NCI-H446 (cell line): ENCODE measurements at regions not wholly inside any gene's neighbourhood (a gene's known extent, or its start where the extent isn't known, plus 50 kb on each side); places are given as distances from the start of the nearest gene placed in this dataset.
"Not testable (repeated sequence)": the region's sequence is repeated elsewhere in the genome, so short reads cannot be mapped to it uniquely, and the experiment has no call there.

Experiments used
- DNase-seq, 2 experiments: peaks; one replicate each; lab custom pipeline; 2025; lab: John Stamatoyannopoulos, UW

DNA sequence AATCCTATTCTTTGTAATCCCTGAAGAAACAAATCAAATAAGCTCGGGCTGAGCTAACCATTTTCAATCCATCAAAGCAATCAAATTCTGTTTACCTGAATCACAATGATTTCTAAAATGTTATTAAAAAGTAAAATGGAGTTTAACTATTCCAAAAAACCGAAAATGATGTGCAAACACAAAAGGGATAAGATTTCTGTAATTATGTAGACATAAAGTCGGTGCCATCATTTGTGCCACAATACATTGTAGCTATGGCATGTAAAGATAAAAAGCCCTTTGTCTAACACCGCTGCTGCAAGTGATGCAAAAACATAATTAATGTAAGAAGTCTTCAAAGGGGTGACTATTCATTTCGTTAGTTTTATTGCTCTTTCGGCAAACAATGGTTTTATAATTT lies 125.1 kb upstream of the FAM204A start:
- DNase-seq: no peak

DNA sequence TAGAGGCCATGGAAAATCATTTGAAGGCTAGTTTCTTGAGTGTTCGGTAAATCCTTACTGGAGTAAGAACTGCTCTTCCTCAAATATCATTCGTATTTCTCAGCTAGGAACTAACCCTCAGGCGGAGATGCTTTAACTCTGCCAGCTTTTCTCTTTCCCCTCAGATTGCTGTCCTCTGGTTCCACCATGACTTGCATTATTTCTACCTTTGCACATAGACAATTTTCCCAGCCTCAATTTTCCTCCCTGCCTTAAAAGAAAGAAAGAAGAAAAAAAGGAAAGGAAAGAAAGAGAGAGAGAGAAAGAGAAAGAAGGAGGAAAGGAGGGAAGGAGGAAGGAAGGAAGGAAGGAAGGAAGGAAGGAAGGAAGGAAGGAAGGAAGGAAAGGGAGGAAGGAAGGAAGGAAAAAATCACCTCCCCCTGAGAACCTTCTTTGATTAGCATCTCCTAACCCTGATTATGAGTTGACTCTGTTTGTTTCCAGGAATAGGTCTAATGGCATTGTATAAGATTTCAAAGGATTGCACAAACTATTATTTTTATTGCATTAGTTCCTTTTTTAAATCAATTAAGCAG lies 123.3 kb upstream of the FAM204A start:
- DNase-seq: no peak

DNA sequence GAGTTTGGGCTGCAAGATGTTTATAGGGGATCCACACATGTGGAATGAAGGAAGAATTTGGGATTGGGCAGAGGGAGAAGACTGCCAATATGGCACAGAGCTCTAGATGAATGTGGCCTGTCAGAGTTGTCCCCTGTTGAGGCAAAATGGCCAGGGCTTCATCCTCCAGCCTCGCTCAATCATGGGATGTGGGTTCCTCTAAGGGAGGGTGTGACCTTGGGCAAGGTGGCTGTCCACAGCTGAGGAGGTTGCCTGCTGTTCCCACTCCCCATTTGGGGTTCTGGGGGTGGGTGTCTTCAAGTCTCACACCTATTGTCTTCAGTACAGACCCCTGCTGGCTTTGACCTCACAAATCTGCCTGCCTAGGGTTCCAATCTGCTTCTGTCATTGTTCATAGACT lies 121.6 kb upstream of the FAM204A start:
- no peak for DNase-seq

DNA sequence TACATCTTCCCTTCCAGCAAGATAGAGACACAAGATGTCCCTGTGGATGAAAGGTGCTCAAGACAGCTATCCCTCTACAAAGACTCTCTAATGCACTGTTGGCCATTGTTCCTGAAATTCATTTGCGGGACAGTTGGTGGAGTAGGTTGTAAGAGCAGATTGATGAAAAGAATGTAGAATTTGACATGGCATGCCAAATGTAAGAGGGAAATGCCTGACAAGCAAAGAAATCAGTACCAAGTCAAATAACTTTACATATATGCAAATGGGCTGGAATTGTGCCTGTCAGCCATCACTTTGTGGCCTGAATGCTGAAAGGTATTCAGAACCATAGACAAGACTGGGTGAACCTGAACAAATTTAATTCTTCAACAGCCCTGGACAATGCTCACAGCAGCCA lies 120.3 kb upstream of the FAM204A start:
- DNase-seq: no peak

DNA sequence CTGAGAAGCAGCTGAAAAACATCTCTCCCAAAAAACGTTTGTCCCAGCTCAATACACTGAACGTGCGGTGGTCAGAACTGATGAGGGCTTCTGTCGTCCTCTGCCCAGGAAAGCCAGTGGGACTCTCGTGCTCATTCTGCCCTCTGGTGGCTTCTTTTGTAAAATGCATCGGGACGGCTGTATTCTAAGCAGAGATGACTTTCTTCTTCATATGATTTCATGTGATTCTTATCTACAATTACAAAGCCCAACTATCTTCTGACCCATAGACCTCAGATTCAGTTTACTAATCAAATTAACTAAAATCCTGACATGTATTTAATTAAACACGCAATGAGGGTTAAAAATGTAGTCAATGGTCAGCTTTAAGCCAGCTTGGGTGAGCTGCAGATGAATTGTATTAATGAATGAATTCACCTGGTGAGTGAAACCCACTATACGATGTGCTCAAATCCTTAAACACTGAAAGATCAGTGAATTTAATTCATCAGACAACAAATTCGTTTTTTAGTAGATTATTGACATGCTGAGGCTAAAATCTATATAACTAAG lies 117.6 kb upstream of the FAM204A start:
- peak; percentile 19 to 65 for DNase-seq

DNA sequence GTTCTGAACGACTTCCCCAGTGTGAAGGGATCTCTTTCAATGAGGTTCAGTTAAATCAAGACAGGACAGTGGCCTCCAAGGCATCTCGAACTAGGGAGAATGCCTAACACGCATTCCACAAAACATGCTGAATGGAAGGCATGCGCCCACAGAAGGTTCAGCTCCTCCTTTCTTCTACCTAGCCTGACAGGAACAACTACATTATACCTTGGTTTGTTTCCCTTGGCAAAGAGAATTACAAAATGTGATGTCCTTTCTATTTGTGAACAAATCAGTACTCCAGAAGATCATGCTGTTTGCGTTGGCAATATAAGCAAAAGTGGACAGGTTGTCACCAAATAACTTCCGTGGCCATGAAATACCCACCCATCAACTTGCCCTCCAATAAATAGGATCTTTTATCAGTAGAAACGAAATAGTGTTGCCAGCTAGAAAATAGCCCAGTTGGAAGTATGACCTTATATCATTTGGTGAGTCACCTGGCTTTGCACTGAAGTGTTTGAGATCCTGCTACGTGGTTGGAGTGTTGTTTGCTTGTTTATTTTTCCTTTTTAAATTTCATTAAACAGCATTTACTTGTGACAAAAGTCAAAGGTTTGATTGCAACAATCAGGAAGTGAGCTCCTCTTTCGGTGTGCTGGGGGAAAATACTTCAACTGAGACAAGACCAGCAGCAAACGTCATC lies 117.0 kb upstream of the FAM204A start:
- DNase-seq: no peak

DNA sequence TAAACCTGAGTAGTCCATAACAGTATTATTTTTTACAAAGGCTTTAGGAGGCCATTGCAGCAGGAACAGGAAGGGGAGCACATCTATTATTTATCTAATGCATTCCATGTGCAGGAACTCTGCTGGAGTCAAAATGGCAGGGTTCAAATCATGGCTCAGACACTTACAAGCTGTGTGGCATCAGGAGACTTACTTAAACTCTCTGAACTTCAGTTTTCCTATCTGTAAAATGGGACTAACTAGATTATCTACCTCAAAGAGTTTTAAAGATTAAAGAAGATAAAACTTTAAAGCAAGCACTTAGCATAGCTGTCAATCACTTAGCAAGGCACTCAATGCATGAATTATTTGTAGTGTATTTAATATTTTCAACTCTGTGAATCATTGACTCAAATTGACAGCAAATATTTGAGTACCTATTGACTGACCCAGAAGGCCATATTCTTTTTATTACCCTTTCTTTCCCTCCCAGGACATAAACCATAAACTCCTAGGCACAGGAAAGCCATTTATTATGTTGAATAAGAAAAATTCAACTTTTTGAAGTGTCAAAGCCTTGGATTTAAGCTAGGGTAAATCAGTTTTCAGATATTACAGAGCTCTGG lies 115.8 kb upstream of the FAM204A start:
- DNase-seq: no peak

DNA sequence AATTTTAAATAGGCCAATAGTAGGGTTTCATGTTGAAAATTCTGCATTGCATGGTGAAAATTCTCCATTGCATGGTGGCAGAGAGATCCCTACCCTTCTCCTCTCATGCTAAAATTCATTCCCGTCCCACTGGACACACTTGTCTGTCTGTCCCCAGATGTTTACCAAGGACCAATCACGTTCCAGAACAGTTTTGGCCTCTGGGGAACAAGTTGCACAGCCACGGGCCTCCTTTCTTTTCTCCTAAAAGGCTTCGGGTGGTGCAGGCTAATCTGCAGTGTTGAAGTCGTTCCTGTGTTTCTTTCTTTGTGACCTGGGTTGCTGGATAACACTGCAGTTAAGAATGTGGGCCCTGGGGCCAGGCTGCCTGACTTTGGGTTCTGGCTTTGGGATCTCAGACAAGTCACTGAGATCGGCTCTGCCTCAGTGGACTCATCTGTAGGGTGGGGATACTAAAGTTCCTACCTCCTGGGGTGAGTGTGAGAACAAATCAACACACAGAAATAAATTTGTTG lies 113.1 kb upstream of the FAM204A start:
- no peak for DNase-seq

DNA sequence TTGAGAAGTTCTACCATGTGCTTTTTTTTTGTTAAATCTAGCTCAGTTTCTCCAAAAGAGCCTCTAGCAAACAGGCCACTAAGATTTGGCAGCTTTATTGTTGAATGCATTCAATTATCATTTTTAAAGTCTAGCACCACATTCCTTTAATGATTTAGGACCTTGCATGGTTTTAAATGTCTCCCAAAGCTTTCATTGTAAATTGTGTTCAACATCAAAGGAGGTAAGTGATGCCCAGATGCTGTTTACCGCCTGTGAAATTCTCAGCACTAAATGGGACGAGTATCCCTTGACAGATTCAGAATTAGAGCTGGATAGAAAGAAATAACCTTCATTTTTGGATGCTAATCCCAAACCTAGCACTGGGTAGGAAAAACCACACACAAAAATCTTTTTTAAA lies 112.1 kb upstream of the FAM204A start:
- no peak for DNase-seq

DNA sequence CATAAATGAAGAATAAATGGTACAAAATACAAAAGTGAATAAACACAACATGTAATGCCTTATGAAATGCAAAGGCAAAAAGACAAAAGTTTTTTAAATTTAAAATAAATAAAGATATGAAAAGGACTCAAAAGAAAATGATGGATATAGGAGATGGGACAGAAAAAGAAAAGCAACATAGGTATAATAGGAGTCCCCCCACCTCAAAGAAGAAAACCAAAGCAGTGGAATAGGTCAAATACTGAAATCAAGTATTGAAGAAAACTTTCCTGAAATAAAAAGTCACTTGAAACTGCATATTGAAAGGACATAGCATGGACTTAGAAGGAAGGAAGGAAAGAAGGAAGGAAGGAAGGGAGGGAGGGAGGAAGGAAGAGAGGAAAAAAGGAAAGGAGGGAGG lies 110.0 kb upstream of the FAM204A start:
- no peak for DNase-seq

DNA sequence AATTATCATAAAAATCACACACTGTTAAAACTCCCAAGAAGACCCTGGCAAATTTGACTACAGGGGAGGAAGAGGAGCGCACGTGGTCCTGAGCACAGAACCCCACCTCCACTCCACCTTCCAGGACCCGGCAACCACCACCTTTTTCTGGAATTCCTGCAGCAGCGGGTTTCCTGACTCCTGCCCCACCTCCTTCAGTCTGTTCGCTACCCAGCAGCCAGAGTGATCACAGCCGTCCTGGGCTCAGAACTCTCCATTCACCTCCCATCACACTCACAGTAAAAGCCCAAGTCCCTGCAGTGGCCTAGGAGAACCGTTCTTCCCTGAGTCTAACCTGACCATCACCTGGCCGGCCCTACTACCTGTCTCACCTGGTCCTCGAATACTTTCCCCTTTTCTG lies 107.4 kb upstream of the FAM204A start:
- no peak for DNase-seq

DNA sequence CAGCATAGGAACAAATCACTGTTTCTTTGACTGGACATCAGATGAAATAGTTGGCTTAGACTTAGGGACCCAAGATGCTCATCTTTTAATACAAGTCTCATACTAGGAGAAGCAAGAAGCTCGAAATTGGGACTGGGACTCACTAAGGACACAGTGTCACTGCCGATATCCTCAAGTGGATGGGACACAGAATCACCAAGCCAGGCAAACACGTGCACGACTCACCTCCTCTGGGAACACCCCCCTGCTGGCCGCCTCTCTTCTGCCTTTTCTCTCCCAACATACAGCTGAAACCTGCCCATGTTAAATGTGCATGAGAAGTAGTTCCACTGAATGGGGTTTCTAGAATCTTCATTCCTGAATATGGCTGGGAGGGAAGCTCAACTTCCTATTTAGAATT lies 106.6 kb upstream of the FAM204A start:
- no peak for DNase-seq

DNA sequence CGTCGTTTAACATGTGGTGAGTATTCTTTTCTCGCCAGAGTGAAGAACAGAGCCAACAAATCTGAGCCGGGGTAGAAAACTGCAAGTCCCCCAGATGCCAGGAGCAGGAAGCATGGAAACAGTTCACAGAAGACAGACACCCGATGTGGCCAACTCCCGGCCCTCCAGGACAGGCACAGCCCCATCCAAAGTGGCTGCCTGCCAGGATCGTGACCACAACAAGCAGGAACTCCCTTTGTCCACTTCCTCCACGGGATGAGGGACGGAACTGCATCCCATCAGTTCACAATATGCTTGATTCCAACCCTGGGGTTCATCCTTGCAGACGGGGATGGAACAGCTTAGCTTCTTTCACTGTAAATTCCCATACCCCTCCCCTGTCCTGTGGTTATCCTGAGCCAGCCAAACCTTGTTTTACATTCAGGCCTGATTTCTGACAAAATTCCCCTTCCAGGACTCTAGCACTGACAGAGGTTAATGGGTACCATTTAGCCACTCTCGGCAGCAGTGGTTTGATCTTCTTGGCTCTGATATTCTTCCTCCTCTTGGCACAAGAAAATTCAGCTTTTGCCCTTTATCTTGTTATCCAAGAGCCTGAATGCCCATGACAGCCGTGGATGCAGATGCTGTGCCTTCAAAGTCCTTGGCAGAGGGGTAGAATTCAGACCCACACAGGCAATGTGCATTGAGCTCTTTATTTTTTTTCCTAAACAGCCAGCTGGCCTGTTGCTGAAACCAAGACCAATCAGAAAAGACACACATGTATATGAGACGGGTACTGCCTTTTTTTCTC lies 105.5 kb upstream of the FAM204A start:
- no peak for DNase-seq

DNA sequence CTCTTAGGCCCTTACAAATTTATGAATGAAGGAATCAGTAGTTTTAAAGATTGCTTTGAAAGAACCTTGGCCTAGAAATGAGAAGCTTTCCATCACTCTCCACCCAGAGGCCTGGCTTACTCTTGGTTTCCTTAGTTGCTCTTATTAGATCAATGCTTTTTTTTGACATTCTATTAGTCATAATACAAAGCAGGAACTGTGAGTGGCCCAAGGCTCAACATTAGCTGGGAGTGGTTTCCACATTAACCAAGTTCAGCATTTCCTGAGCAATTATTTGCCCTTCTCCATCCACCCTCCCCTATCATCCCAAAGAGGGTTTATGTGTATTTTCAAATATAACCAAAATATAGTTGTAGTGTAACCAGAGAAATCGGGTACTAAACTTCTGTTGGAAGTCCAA lies 103.4 kb upstream of the FAM204A start:
- DNase-seq: no peak

DNA sequence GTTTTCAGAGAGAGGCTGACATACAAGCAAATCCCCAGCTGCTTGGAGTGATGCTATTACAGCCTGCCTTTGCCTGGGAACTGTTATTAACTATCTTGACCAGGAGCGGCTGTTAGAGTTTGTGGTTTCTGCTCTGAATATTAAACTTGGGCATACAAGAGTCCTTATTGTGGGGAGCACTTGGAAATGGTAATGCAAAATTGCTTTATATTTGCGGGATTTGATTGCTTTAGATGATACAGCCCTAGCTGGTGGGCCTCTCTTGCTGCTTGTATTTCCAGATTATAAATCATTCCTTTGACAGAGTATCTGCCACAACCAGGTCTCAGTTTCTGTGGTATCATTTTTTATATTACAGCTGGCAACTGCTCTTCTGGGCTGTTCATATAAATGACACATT lies 101.9 kb upstream of the FAM204A start:
- DNase-seq: no peak

DNA sequence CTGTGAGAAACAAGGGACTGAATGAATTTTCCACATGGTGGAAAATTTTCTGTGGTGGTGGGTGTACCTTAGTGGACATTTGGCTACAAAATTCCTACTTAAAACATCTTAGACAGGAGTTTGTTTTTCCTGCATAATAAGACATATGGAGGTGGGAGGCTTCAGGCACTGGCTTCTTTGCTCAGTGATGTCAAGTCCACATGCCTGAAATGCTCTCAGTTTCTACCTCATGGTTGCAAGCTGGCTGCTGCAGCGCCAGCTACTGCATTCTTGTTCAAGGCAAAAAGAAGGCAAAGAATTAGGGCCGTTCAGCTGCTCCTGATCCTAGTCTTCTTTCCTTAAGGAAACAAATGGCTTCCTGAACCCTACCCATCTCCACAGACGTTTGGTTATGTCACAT lies 99.9 kb upstream of the FAM204A start:
- no peak for DNase-seq

DNA sequence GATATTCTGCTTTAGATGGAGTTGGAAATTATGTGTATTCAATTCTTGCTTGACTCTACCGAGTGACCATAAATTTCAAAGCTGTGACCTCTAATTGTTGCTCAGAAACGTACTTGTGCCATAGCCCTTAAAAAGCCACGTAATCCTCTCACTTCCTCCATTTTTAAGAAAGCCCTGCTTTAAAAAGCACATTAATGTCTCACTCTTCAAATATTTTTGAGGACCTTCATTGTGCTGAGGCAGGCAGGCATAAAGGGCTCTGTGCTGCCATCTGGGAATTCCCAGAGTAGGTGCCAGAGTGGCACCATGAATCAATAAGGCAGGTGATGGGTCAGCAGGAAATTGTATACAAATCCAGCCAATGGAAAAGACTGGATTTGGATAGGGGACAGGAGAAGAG lies 97.7 kb upstream of the FAM204A start:
- no peak for DNase-seq

DNA sequence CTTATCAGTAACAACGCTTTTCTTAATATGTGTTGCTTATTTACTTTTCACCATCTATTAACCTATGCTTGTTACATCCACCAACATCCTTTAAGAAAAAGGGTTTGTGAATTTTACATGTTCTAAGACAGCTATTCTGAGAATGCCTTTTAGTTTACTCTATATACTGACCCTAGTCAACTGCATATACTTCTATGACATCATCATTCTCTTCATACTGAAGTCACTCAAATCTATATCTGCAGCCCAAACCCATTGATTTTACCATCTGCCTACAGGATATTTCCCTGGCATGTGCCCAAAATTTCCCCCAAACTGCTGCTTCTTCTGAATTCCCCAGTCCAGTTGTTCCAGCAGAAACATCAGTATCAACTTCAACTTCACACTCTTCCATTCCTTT lies 94.6 kb upstream of the FAM204A start:
- no peak for DNase-seq

DNA sequence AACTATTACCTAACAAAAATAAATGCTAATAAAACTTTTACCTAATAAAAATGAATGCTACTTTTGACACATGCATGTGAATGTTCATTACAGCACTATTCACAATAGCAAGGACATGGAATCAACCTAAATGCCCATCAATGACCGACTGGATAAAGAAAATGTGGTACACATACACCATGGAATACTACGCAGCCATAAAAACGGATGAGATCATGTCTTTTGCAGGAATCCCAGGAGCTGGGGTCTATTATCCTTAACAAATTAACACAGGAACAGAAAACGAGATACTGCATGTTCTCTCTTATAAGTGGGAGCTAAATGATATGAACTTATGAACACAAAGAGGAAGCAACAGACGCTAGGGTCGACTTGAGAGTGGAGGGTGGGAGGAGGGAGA lies 88.1 kb upstream of the FAM204A start:
- no peak for DNase-seq

DNA sequence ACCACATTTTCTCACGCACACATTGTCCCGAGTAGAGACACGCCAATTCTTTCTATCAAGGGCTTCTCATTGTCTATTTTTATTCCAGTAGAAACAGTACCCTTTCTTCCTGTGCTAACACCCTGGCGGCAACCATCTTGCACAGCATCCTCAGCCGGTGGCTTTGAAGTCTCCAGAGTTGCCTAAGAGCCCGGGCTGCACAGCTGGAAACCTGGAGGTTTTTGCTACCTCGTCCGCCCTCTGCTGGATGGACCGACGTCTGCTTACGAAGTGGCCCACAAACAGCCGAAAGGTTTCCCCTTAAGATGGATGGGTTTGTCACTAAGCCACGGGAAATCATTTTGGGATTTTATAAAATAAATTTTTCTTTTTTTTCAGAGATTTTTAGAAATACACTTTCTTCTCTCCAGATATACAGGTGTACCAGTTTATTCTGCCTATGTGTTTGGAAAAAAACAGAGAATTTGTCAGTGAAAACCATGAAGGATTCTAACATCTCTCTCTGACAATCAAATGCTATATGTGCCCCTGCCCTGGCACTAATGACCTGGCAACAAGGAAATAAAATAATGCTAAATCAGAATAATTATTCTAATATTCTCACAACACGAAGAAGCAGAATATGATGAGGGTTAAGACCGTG lies 81.8 kb upstream of the FAM204A start:
- peak in 1 of 2 experiments; percentile 36 for DNase-seq

DNA sequence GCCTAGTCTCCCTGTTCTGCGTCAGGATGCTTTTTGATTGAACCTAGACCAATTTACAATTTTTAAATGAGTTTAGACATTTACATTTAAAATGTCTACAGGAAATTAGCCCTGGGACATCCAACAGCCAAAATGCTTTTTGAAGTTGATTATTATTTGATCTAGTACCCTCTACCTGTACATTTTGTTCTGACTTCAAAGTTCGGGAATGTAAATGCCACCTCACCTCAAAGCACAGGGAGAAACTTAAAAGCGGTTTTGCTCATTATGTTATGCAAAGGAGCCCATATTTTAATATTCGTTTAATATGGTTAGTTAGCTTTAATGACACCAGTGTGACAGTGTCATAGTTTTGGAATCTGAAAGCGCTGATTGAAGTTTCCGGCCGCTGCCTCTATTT lies 80.1 kb upstream of the FAM204A start:
- no peak for DNase-seq

DNA sequence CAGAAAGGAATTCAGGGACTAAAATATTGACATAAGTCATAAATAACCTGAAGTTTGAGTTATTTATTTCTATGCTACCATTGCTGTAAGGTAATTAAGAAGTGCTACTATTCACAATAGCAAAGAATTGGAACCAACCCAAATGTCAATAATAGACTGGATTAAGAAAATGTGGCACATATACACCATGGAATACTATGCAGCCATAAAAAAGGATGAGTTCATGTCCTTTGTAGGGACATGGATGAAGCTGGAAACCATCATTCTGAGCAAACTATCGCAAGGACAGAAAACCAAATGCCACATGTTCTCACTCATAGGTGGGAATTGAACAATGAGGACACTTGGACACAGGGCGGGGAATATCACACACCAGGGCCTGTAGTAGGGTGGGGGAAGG lies 77.9 kb upstream of the FAM204A start:
- not testable (repeated sequence) for DNase-seq
